A204.1 (cell line): ENCODE measurements at regions not wholly inside any gene's neighbourhood (a gene's known extent, or its start where the extent isn't known, plus 50 kb on each side); places are given as distances from the start of the nearest gene placed in this dataset.

Experiments used
- FAIRE-seq: peaks from 2 replicates; lab custom pipeline; 2012; peaks lifted over from hg19 to GRCh38; lab: Jason Lieb, UNC

- no peak for FAIRE-seq
These were observed 50.3 kb upstream of the GADD45G start for GRCh38 chr9:89554307-89555035.

- no peak for FAIRE-seq
These were observed 51.3 kb upstream of the GADD45G start for GRCh38 chr9:89553451-89554010.

GRCh38 chr9:89550346-89550927, 52.5 kb upstream of the SEMA4D start:
- no peak for FAIRE-seq

DNA sequence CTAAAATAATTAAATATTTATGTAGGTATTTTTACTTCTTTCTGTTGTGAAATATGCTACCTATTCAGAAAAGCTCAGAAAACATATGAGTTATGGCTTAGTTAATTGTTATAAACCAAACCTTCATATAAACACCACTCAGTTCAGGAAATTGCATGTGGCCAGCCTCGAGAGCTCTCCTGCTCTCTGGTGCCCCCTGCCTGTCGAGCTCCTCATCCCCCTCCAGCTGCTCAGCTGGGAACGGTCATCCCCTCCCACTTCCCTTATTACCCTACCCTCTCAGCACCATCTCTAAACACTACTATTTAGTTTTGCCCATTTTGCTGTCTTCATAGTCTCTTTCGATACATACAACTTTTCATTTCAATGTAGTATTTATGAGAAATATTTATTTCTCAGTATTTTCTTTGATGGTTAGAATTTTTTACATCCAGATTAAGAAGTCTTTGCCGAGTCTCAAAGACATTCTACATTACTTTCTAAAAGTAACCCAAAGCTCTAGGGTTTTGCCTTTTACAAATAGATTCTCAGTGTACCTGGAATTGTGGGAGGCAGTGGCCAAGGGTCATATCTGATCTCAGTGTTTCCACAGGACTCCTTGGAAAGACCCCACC, 51.2 kb upstream of the SEMA4D start:
- FAIRE-seq = peak; percentile 35

GRCh38 chr9:89548071-89548638, 50.2 kb upstream of the SEMA4D start:
- no peak for FAIRE-seq
